ENCODE measurements at regions not wholly inside any gene's neighbourhood (a gene's known extent, or its start where the extent isn't known, plus 50 kb on each side); places are given as distances from the start of the nearest gene placed in this dataset.

DNA sequence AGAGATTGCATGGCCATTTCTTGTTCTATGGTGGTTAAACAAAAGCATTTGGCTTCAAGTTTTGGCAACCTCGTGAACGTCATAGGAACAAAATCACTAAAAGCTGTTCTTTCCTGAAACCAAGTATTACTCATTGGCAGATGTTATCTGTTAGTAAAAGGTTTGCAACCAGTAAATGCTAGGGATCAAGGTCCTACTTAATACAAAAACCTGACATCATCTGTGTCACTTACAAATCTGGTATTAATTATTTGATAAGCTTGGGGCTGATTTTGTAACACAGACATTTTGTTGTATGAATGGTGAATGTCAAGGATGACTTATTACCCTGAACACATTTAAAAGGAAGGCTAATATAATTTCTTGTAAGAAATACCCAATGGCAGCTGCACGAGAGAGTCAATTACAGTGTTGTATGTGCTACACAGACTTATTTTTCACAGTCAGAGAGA lies 486.4 kb upstream of the ZNF608 start:
- Mint-ChIP-seq H3K9me3 (ENCODE audit: low read depth, unreplicated experiment) (no peaks in the 10 kb centered on the region), H3K36me3 (ENCODE audit: insufficient read depth, unreplicated experiment) (no peaks in the 10 kb centered on the region), H3K4me1 (ENCODE audit: low read depth, unreplicated experiment) (peaks cover 8% of the 10 kb centered on the region), H3K27me3 (ENCODE audit: unreplicated experiment) (no peaks in the 10 kb centered on the region), H3K4me3 (ENCODE audit: low read depth, unreplicated experiment) (no peak overlapping the region), H3K27ac (ENCODE audit: unreplicated experiment) (no peak overlapping the region)
- no peak for DNase-seq
- no peak for TF ChIP-seq CTCF (IDR thresholded peaks at IDR 0.05; ENCODE audit: unreplicated experiment)
- no TSS peak for BruUV-seq (replicated peaks)
- intact Hi-C loops (cut with micrococcal nuclease; ENCODE audit: unreplicated experiment), result no loop called here
- CTCF ChIA-PET, result no interaction called here

DNA sequence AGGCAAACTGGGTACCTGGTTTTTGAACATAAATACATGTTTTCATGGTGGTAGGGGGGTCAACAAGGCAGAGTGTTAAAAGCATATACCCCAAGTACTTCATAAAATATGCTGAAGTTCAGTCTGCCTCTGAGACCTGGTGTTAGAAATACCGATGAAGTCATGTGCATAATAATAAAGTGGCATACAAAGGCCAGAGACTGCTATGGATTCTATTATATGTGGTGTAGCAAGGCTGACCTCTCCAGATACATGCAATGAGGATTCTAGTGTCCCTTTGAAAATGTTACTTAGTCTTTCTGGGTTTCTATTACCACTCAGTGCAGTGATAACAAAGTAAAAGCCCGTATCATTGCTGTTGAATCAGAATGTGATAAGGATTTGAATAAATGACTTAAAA lies 487.5 kb upstream of the ZNF608 start:
- intact Hi-C loops (cut with micrococcal nuclease; ENCODE audit: unreplicated experiment), result no loop called here
- no TSS peak for BruUV-seq (replicated peaks)
- DNase-seq, result no peak
- H3K9me3 Mint-ChIP-seq (ENCODE audit: low read depth, unreplicated experiment), result no peaks in the 10 kb centered on the region
- no peak for TF ChIP-seq CTCF (IDR thresholded peaks at IDR 0.05; ENCODE audit: unreplicated experiment)
- H3K27me3 Mint-ChIP-seq (ENCODE audit: unreplicated experiment), result no peaks in the 10 kb centered on the region
- H3K36me3 Mint-ChIP-seq (ENCODE audit: insufficient read depth, unreplicated experiment), result no peaks in the 10 kb centered on the region
- peaks cover 8% of the 10 kb centered on the region for H3K4me1 Mint-ChIP-seq (ENCODE audit: low read depth, unreplicated experiment)
- H3K4me3 Mint-ChIP-seq (ENCODE audit: low read depth, unreplicated experiment), result no peak overlapping the region
- no peak overlapping the region for H3K27ac Mint-ChIP-seq (ENCODE audit: unreplicated experiment)
- CTCF ChIA-PET, result no interaction called here

DNA sequence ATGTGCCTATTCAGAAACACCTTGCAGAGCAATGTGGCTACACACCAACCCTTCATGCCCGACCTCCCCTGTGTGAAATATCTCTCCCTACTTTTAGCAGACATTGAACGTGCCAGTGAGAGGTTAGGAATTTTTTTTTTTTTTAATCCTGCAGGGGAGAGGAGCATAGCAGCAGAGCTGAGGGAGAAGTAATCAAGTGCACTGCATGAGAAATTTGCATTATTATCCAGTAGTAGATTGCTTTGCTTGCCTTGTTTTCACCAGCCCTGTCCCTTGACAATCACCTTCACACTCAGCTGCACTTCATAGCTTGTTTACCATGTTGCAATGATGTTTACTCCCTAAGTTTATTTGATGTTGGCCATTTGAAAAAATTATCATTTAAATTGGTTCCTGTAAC lies 489.6 kb upstream of the ZNF608 start:
- no peak for TF ChIP-seq CTCF (IDR thresholded peaks at IDR 0.05; ENCODE audit: unreplicated experiment)
- no peak for DNase-seq
- intact Hi-C loops (cut with micrococcal nuclease; ENCODE audit: unreplicated experiment), result no loop called here
- Mint-ChIP-seq H3K4me1 (ENCODE audit: low read depth, unreplicated experiment) (peaks cover 8% of the 10 kb centered on the region), H3K9me3 (ENCODE audit: low read depth, unreplicated experiment) (no peaks in the 10 kb centered on the region), H3K27ac (ENCODE audit: unreplicated experiment) (no peak overlapping the region), H3K27me3 (ENCODE audit: unreplicated experiment) (no peaks in the 10 kb centered on the region), H3K4me3 (ENCODE audit: low read depth, unreplicated experiment) (no peak overlapping the region), H3K36me3 (ENCODE audit: insufficient read depth, unreplicated experiment) (no peaks in the 10 kb centered on the region)
- BruUV-seq (replicated peaks), result no TSS peak
- CTCF ChIA-PET, result interaction anchor here (0.5 to 1.0 kb wide), 3 partner anchors 438 to 691 kb away, joined by 3 to 5 read pairs (median 4); no protein-coding TSS in a partner anchor

DNA sequence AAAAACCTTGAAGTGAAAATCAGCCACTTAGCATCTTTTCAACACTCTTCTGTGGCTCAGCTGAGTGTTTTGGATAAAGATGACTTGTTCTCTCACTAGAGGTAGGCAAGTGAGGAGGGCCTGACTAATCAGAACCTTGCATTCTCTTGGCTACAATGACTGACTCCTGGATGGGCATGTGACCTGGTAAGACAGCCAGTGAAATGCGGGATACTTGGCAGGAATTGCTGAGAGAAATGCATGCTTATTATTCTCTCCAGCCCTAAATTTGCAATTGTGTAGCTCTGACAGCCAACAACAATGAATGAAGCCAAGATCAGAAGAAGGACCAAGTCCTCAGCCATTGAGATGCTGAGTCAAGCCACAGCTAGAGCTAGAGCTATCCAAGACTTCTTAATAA lies 490.5 kb upstream of the ZNF608 start:
- Mint-ChIP-seq H3K27ac (ENCODE audit: unreplicated experiment) (no peak overlapping the region), H3K4me1 (ENCODE audit: low read depth, unreplicated experiment) (peaks cover 8% of the 10 kb centered on the region), H3K36me3 (ENCODE audit: insufficient read depth, unreplicated experiment) (no peaks in the 10 kb centered on the region), H3K9me3 (ENCODE audit: low read depth, unreplicated experiment) (no peaks in the 10 kb centered on the region), H3K27me3 (ENCODE audit: unreplicated experiment) (no peaks in the 10 kb centered on the region), H3K4me3 (ENCODE audit: low read depth, unreplicated experiment) (no peak overlapping the region)
- no peak for DNase-seq
- CTCF ChIA-PET, result no interaction called here
- intact Hi-C loops (cut with micrococcal nuclease; ENCODE audit: unreplicated experiment), result no loop called here
- BruUV-seq (replicated peaks), result no TSS peak
- TF ChIP-seq CTCF (IDR thresholded peaks at IDR 0.05; ENCODE audit: unreplicated experiment), result no peak
